Neural crest cell (in vitro differentiated cells): ENCODE measurements at regions not wholly inside any gene's neighbourhood (a gene's known extent, or its start where the extent isn't known, plus 50 kb on each side); places are given as distances from the start of the nearest gene placed in this dataset.

Source experiments
- DNase-seq: peaks from one replicate; pipeline ENCODE4 v3.0.0; 2021; ENCODE audit warnings: low read depth, mixed read lengths, low spot score
- H3K27ac Mint-ChIP-seq: one replicate; pipeline ENCODE4 v1.8.0; 2021; ENCODE audit warnings: mild to moderate bottlenecking, mixed read lengths; ENCODE audit not compliant: unreplicated experiment
- H3K27me3 Mint-ChIP-seq: 2 replicates; pipeline ENCODE4 v1.8.0; 2021; ENCODE audit warnings: low read depth, mild to moderate bottlenecking, mixed read lengths
- H3K36me3 Mint-ChIP-seq: 2 replicates; pipeline ENCODE4 v1.8.0; 2021; ENCODE audit warnings: low read depth, mild to moderate bottlenecking, mixed read lengths
- H3K4me1 Mint-ChIP-seq: 2 replicates; pipeline ENCODE4 v1.8.0; 2021; ENCODE audit warnings: mixed read lengths
- H3K4me3 Mint-ChIP-seq: one replicate; pipeline ENCODE4 v1.8.0; 2021; ENCODE audit warnings: mild to moderate bottlenecking, mixed read lengths
- H3K9me3 Mint-ChIP-seq: 2 replicates; pipeline ENCODE4 v1.8.0; 2021; ENCODE audit warnings: mixed read lengths
- CTCF ChIP-seq: fragments of 200-600 bp; sonication (generic); conservative IDR thresholded peaks from 2 replicates; pipeline ENCODE4 v1.5.0; 2021; ENCODE audit warnings: antibody characterized with exemption, mild to moderate bottlenecking

- no peak overlapping the region for H3K27ac Mint-ChIP-seq
- no peaks in the 10 kb centered on the region for H3K27me3 Mint-ChIP-seq
- peaks cover 5% of the 10 kb centered on the region for H3K4me1 Mint-ChIP-seq
- TF ChIP-seq CTCF, result no peak
- no peaks in the 10 kb centered on the region for H3K9me3 Mint-ChIP-seq
- H3K36me3 Mint-ChIP-seq, result no peaks in the 10 kb centered on the region
- no peak overlapping the region for H3K4me3 Mint-ChIP-seq
- no peak for DNase-seq
Observed at GRCh38 chr5:68843624-68844364, 250.0 kb upstream of the SLC30A5 start.

- H3K36me3 Mint-ChIP-seq, result no peaks in the 10 kb centered on the region
- H3K4me3 Mint-ChIP-seq, result no peak overlapping the region
- peaks cover 5% of the 10 kb centered on the region for H3K4me1 Mint-ChIP-seq
- TF ChIP-seq CTCF, result no peak
- H3K9me3 Mint-ChIP-seq, result no peaks in the 10 kb centered on the region
- no peak overlapping the region for H3K27ac Mint-ChIP-seq
- no peak for DNase-seq
- H3K27me3 Mint-ChIP-seq, result no peaks in the 10 kb centered on the region
Observed at GRCh38 chr5:68845131-68845530, 248.7 kb upstream of the SLC30A5 start.

- Mint-ChIP-seq H3K27me3 (no peaks in the 10 kb centered on the region), H3K4me3 (no peak overlapping the region), H3K27ac (no peak overlapping the region), H3K9me3 (peaks cover 3% of the 10 kb centered on the region), H3K4me1 (peaks cover 5% of the 10 kb centered on the region), H3K36me3 (no peaks in the 10 kb centered on the region)
- no peak for DNase-seq
- TF ChIP-seq CTCF, result no peak
Observed at GRCh38 chr5:68846828-68847227, 247.0 kb upstream of the SLC30A5 start.

- Mint-ChIP-seq H3K9me3 (peaks cover 6% of the 10 kb centered on the region), H3K4me3 (no peak overlapping the region)
- no peak for TF ChIP-seq CTCF
Observed at GRCh38 chr5:68848091-68848490, 245.7 kb upstream of the SLC30A5 start.

GRCh38 chr5:68849103-68849502 lies 244.7 kb upstream of the SLC30A5 start:
- H3K36me3 Mint-ChIP-seq, result peaks cover 3% of the 10 kb centered on the region
- DNase-seq, result no peak
- H3K27ac Mint-ChIP-seq, result no peak overlapping the region
- H3K27me3 Mint-ChIP-seq, result no peaks in the 10 kb centered on the region
- no peaks in the 10 kb centered on the region for H3K4me1 Mint-ChIP-seq
- peaks cover 6% of the 10 kb centered on the region for H3K9me3 Mint-ChIP-seq
- no peak overlapping the region for H3K4me3 Mint-ChIP-seq
- TF ChIP-seq CTCF, result no peak

More at GRCh38 chr5:68848091-68848490, 245.7 kb upstream of the SLC30A5 start:
- H3K27ac Mint-ChIP-seq, result no peak overlapping the region
- H3K36me3 Mint-ChIP-seq, result no peaks in the 10 kb centered on the region
- H3K4me1 Mint-ChIP-seq, result no peaks in the 10 kb centered on the region
- no peak for DNase-seq
- no peaks in the 10 kb centered on the region for H3K27me3 Mint-ChIP-seq
